GM23338 (cell line): ENCODE measurements at regions not wholly inside any gene's neighbourhood (a gene's known extent, or its start where the extent isn't known, plus 50 kb on each side); places are given as distances from the start of the nearest gene placed in this dataset.

Experiments used
- ATAC-seq: fragments of 200-7000 bp; cut with Tn5 transposase; 3 replicates; pipeline ENCODE4 v1.9.1; 2020
- DNase-seq: peaks from one replicate; pipeline ENCODE4 v3.0.0-alpha.2; 2015; ENCODE audit warnings: low spot score
- H2AFZ ChIP-seq: fragments of 200-600 bp; sonication (generic); 2 replicates; pipeline ENCODE4 v1.8.0; 2016; ENCODE audit warnings: antibody characterized with exemption, mild to moderate bottlenecking, moderate library complexity
- H3F3A ChIP-seq: fragments of 200-600 bp; sonication (generic); replicated peaks from 2 replicates; pipeline ENCODE4 v1.8.0; 2017; ENCODE audit warnings: antibody characterized with exemption, mixed run types, low read depth
- H3K27ac ChIP-seq: fragments of 200-600 bp; sonication (generic); 2 replicates; pipeline ENCODE4 v1.6.1; 2016; ENCODE audit warnings: low read depth
- H3K27me3 ChIP-seq: fragments of 200-600 bp; sonication (generic); 2 replicates; pipeline ENCODE4 v1.8.0; 2016; ENCODE audit warnings: mild to moderate bottlenecking, mixed run types, moderate library complexity; ENCODE audit not compliant: insufficient read depth
- H3K36me3 ChIP-seq: fragments of 200-600 bp; sonication (generic); 2 replicates; pipeline ENCODE4 v1.8.0; 2016; ENCODE audit warnings: mild to moderate bottlenecking; ENCODE audit not compliant: insufficient read depth
- H3K4me1 ChIP-seq: fragments of 200-600 bp; sonication (generic); 2 replicates; pipeline ENCODE4 v1.8.0; 2016; ENCODE audit warnings: mild to moderate bottlenecking, moderate library complexity; ENCODE audit not compliant: insufficient read depth
- H3K4me2 ChIP-seq: fragments of 200-600 bp; sonication (generic); 2 replicates; pipeline ENCODE4 v1.7.1; 2017; ENCODE audit warnings: mixed run types
- H3K4me3 ChIP-seq: fragments of 200-600 bp; sonication (generic); 2 replicates; pipeline ENCODE4 v1.6.1; 2016; ENCODE audit warnings: mixed run types
- H3K79me2 ChIP-seq: fragments of 200-600 bp; sonication (generic); replicated peaks from 2 replicates; pipeline ENCODE4 v1.8.0; 2017; ENCODE audit warnings: mild to moderate bottlenecking; ENCODE audit not compliant: insufficient read depth
- H3K9me2 ChIP-seq: fragments of 200-600 bp; sonication (generic); 2 replicates; pipeline ENCODE4 v1.8.0; 2017; ENCODE audit not compliant: insufficient read depth
- H4K20me1 ChIP-seq: fragments of 200-600 bp; sonication (generic); replicated peaks from 2 replicates; pipeline ENCODE4 v1.8.0; 2017; ENCODE audit warnings: mild to moderate bottlenecking; ENCODE audit not compliant: insufficient read depth
- H3K27ac Mint-ChIP-seq: 2 replicates; pipeline ENCODE4 v1.8.0; 2020; ENCODE audit warnings: inconsistent platforms, mild to moderate bottlenecking, moderate library complexity, mixed read lengths
- H3K27me3 Mint-ChIP-seq: 3 replicates; pipeline ENCODE4 v1.8.0; 2022; ENCODE audit warnings: low read depth, mild to moderate bottlenecking, moderate library complexity, mixed read lengths, inconsistent platforms; ENCODE audit not compliant: insufficient read depth, poor library complexity
- H3K36me3 Mint-ChIP-seq: 3 replicates; pipeline ENCODE4 v1.8.0; 2021; ENCODE audit warnings: low read depth, mild to moderate bottlenecking, inconsistent platforms, moderate library complexity, mixed read lengths
- H3K4me1 Mint-ChIP-seq: 3 replicates; pipeline ENCODE4 v1.8.0; 2020; ENCODE audit warnings: mild to moderate bottlenecking, inconsistent platforms, mixed read lengths
- H3K4me3 Mint-ChIP-seq: 3 replicates; pipeline ENCODE4 v1.8.0; 2021; ENCODE audit warnings: moderate library complexity, mild to moderate bottlenecking, inconsistent platforms, mixed read lengths
- H3K9me3 Mint-ChIP-seq: 3 replicates; pipeline ENCODE4 v1.8.0; 2020; ENCODE audit warnings: moderate library complexity, mild to moderate bottlenecking, inconsistent platforms, mixed read lengths
- CTCF ChIP-seq, 2 experiments: fragments of 200-600 bp in 1 of 2; sonication (generic) in 1 of 2; conservative IDR thresholded peaks; 2 replicates each; pipeline versions ENCODE4 v1.5.1 to v1.6.1; 2016 to 2017; ENCODE audit warnings: antibody characterized with exemption in 2 of 2, low read depth in 2 of 2, mild to moderate bottlenecking in 2 of 2, moderate library complexity in 1 of 2
- ETS1 ChIP-seq: IDR thresholded peaks from 2 replicates; pipeline ENCODE4 v1.6.1; 2016; ENCODE audit warnings: antibody characterized with exemption
- EZH2 ChIP-seq: fragments of 200-600 bp; sonication (generic); IDR thresholded peaks from one replicate; pipeline ENCODE4 v1.8.0; 2017; ENCODE audit warnings: antibody characterized with exemption, mild to moderate bottlenecking, low read depth; ENCODE audit not compliant: unreplicated experiment
- EZH2phosphoT487 ChIP-seq: fragments of 200-600 bp; sonication (generic); IDR thresholded peaks from one replicate; pipeline ENCODE4 v1.8.1; 2018; ENCODE audit warnings: antibody characterized with exemption; ENCODE audit not compliant: unreplicated experiment
- JUNB ChIP-seq: IDR thresholded peaks from one replicate; pipeline ENCODE4 v1.6.1; 2016; ENCODE audit warnings: antibody characterized with exemption; ENCODE audit not compliant: unreplicated experiment
- POLR2AphosphoS5 ChIP-seq: IDR thresholded peaks from 2 replicates; pipeline ENCODE4 v1.6.1; 2016; ENCODE audit warnings: antibody characterized with exemption, low read depth
- REST ChIP-seq: IDR thresholded peaks from one replicate; pipeline ENCODE4 v1.6.1; 2018; ENCODE audit warnings: antibody characterized with exemption; ENCODE audit not compliant: unreplicated experiment
- ZNF114 ChIP-seq: fragments of 250-450 bp; sonication (Bioruptor Pico); IDR thresholded peaks from 2 replicates; pipeline ENCODE4 v1.5.0; 2020; ENCODE audit warnings: mild to moderate bottlenecking, moderate library complexity
- ZNF462 ChIP-seq: fragments of 250-450 bp; sonication (Bioruptor Pico); IDR thresholded peaks from 2 replicates; pipeline ENCODE4 v1.5.0; 2020; ENCODE audit warnings: mild to moderate bottlenecking, moderate library complexity

GRCh38 chr3:8156138-8156537 is 345.5 kb upstream of the LMCD1 start:
- DNase-seq, result no peak
- H3K4me3 ChIP-seq, result no peak overlapping the region
- no peak overlapping the region for H3K4me3 Mint-ChIP-seq
- TF ChIP-seq EZH2phosphoT487, result no peak
- TF ChIP-seq ZNF114 (CRISPR knock-in tag), result no peak
- TF ChIP-seq JUNB, result no peak
- TF ChIP-seq POLR2AphosphoS5, result no peak
- no peak for TF ChIP-seq ZNF462 (CRISPR knock-in tag)
- no peak for TF ChIP-seq ETS1
- no peak for TF ChIP-seq EZH2
- no peak for TF ChIP-seq REST
- TF ChIP-seq CTCF (conservative IDR thresholded peaks at IDR 0.05; ENCODE audit: low read depth in 2 of 2), result no peak
- H3K27me3 Mint-ChIP-seq, result peaks cover 3% of the 10 kb centered on the region
- no peak overlapping the region for H2AFZ ChIP-seq
- no peaks in the 10 kb centered on the region for H3K9me3 Mint-ChIP-seq
- H3K36me3 Mint-ChIP-seq, result no peaks in the 10 kb centered on the region
- H3F3A ChIP-seq, result no peaks in the 10 kb centered on the region
- no peaks in the 10 kb centered on the region for H3K36me3 ChIP-seq
- no peaks in the 10 kb centered on the region for H3K79me2 ChIP-seq
- no peak for ATAC-seq
- H3K27ac Mint-ChIP-seq, result no peak overlapping the region
- no peak overlapping the region for H3K27ac ChIP-seq
- no peaks in the 10 kb centered on the region for H4K20me1 ChIP-seq
- no peaks in the 10 kb centered on the region for H3K27me3 ChIP-seq
- peaks cover 22% of the 10 kb centered on the region; the same call in 1 of the 2 replicates for H3K9me2 ChIP-seq
- no peaks in the 10 kb centered on the region for H3K4me1 Mint-ChIP-seq
- no peak overlapping the region for H3K4me2 ChIP-seq
- H3K4me1 ChIP-seq, result no peaks in the 10 kb centered on the region
